Omental fat pad (tissue), 3 donors: ENCODE measurements at regions not wholly inside any gene's neighbourhood (a gene's known extent, or its start where the extent isn't known, plus 50 kb on each side); places are given as distances from the start of the nearest gene placed in this dataset.

Experiments
- ATAC-seq: fragments of 150-250 bp; one replicate; pipeline ENCODE4 v1.9.1; 2016; ENCODE audit warnings: mild to moderate bottlenecking, moderate library complexity; ENCODE audit not compliant: low FRiP score
- DNase-seq: peaks from one replicate; pipeline ENCODE4 v3.0.0-alpha.2; 2019; ENCODE audit warnings: low spot score
- TF ChIP-seq, protein P1 (sequence below), 3 donors: fragments of 450-650 bp; IDR thresholded peaks; one replicate each; pipeline ENCODE4 v1.5.1; 2016 to 2017; ENCODE audit warnings: antibody characterized with exemption in 3 of 3, mild to moderate bottlenecking in 3 of 3, moderate library complexity in 2 of 3

DNA sequence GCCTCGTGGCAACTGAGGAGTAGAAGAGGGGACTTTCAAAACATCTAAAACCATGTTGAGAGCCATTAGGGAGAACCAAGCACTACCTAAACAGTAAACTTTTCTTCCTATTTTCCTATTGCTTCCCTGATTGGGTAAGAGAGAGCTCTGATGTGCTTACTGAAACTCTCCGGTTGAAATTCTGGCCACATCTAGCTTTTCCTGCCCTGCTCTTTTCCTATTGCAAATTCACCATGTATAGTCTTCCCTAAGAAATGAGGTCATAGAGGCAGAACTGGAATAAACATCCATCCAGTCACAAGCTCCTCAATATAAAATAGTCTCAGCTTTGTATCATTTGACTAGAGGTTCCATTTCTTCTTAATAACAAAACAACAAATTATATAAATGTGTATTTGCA is 199.5 kb upstream of the CNR1 start:
- TF ChIP-seq, protein P1, sequence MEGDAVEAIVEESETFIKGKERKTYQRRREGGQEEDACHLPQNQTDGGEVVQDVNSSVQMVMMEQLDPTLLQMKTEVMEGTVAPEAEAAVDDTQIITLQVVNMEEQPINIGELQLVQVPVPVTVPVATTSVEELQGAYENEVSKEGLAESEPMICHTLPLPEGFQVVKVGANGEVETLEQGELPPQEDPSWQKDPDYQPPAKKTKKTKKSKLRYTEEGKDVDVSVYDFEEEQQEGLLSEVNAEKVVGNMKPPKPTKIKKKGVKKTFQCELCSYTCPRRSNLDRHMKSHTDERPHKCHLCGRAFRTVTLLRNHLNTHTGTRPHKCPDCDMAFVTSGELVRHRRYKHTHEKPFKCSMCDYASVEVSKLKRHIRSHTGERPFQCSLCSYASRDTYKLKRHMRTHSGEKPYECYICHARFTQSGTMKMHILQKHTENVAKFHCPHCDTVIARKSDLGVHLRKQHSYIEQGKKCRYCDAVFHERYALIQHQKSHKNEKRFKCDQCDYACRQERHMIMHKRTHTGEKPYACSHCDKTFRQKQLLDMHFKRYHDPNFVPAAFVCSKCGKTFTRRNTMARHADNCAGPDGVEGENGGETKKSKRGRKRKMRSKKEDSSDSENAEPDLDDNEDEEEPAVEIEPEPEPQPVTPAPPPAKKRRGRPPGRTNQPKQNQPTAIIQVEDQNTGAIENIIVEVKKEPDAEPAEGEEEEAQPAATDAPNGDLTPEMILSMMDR (IDR thresholded peaks at IDR 0.05): no peak
- DNase-seq (no peak), ATAC-seq (no peak)

DNA sequence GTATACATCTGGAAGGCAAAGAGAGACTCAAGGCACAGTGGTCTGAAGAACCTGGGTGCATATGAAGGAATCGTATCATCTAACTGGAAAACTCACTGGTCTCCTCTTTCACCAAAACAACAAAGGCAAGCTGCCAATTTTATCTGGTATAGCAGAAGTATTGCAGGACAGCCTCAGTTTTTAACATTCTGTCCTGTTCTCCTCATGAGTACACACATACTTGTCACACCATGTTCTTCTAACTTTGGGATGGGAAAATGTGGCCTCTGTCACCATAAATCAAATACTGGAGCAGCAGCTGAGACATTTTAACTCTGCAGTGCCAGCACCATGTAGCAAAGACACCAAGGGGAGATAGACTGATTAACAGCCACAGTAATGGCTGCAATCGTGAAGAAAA is 199.1 kb upstream of the CNR1 start:
- ATAC-seq: no peak
- no peak for DNase-seq
- TF ChIP-seq, protein P1 (IDR thresholded peaks at IDR 0.05): no peak

DNA sequence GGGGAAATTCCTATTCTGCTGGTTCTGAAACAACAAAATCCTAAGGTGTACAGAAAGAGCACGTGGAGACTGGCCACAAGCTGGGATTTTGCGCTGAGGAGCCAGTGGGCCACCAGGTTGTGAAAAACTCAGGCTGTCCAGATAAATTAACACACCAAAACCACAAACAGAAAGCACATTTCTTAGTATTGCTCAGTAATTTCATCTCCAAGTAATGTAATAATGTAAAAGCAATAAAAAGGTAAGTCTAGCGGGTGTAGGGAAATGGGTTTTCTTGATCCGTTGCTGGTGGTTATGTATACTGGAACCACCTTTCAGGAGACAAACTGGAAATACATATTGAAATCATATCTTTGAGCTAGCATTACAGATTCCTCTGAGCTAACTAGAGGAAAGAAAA is 195.6 kb upstream of the CNR1 start:
- DNase-seq (no peak), ATAC-seq (no peak)
- TF ChIP-seq, protein P1 (IDR thresholded peaks at IDR 0.05): no peak

DNA sequence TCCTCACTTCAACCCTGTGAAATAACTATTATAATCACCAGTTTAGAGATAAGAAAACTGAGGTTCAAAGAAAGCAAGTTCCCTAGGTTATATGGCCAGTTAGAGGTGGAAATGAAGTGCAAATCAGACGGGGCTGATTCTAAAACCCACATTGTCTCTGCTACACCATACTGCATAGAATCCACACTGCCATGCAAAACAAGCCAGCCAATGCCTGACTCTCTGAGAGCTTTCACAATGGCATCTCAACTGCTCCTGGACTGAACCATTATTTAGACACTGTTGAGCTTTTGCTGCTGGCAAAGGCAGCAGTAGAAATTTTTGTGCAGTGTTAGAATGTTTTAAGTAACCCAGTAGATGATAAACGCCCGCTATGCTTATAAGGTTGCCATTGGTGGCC is 195.2 kb upstream of the CNR1 start:
- DNase-seq (no peak), ATAC-seq (peak; percentile 29)
- TF ChIP-seq, protein P1 (IDR thresholded peaks at IDR 0.05): no peak

DNA sequence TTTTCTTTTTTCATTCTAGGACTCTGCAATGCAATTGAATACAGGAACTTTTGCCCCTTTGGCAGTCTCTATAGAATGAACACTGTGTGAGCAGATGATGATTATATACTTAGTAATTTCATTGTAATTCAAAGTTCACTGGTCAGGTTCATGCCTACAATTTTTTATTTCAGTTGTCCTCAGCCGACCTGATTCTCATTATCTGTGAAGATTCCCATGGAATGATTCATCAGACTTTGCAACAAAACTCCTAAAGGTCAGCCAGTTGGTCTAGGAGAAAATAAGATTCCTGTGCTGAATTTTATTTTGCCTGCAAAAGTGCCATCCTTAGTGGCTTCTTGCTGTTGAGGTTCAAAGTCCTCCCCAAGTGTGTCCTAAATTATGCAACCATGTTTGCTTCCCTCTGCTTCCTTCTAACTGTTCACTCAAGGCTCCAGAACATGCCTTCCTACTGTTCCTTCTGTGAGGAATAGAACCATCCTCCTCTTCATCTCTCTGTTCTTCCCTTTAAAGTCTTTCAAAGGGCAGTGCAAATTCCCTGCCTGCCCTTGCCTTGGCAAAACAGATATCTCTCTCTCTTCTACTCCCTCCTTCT is 194.2 kb upstream of the CNR1 start:
- DNase-seq: no peak
- TF ChIP-seq, protein P1 (IDR thresholded peaks at IDR 0.05): no peak
- peak; percentile 98 for ATAC-seq

DNA sequence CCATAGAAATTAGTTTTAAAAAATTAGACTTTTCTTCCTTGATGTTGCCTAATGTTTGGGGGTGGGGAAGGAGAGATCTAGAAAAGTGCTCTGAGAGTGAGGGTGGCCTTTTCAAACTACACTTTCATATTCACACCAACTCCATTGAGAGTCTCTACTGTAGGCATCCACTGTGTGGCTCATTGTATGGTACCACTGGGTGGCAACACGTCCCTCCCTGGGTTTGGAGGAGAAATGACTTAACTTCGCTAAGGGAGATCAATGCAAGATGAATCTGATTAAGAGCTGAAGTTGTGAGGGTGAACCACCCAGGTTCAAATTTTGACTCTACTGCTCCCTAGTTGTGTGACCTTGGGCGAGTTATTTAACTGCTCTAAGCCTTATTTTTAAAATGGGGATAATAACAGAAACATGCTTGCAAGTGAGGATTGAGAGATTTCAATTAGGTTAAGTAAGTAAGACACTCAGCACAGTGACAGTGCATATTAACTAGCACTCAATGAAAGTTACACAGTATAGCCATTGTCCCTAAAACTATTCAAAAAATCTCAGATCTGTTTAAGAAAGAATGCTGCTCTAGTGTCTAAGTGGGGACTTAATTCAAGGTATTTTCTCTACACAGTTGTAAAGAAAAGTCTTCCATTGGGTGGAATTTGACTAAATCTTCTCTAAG is 193.5 kb upstream of the CNR1 start:
- DNase-seq (no peak), ATAC-seq (peak; percentile 34)
- TF ChIP-seq, protein P1 (IDR thresholded peaks at IDR 0.05): no peak

DNA sequence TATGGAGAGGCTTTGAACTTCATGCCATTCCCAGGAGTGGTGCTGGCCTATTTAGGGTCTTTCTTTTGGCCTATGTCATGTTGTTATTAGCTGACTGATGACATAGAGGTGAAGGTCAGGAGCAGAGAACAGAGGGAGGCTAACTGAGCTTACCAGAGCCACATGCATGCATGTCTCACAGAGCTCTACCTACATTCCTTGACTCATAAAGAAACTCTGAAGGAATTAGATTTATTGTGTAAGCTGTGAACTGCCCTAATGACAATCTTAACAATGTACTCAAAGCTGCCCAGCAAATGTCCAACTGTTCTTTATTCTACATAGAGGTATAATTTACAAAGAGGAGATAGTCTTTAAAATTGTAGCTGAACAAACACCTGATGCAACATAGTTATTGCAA is 192.7 kb upstream of the CNR1 start:
- DNase-seq (no peak), ATAC-seq (peak; percentile 62)
- TF ChIP-seq, protein P1 (IDR thresholded peaks at IDR 0.05): no peak
